GM18499 (cell line): ENCODE measurements at regions not wholly inside any gene's neighbourhood (a gene's known extent, or its start where the extent isn't known, plus 50 kb on each side); places are given as distances from the start of the nearest gene placed in this dataset.
"Not testable (repeated sequence)": the region's sequence is repeated elsewhere in the genome, so short reads cannot be mapped to it uniquely, and the experiment has no call there.

Experiments used
- ATAC-seq: cut with Tn5 transposase; IDR thresholded peaks from one replicate; pipeline ENCODE4 v1.9.1; 2021; ENCODE audit warnings: moderate number of reproducible peaks; ENCODE audit not compliant: insufficient read depth, unreplicated experiment

- not testable (repeated sequence) for ATAC-seq
Measured at GRCh38 chr1:146729642-146730344, 208.3 kb upstream of the NBPF12 start.

GRCh38 chr1:146715054-146715453 is 223.1 kb upstream of the NBPF12 start:
- not testable (repeated sequence) for ATAC-seq

GRCh38 chr1:146710838-146711521 is 227.1 kb upstream of the NBPF12 start:
- ATAC-seq: not testable (repeated sequence)

- not testable (repeated sequence) for ATAC-seq
Measured at GRCh38 chr1:146709302-146709701, 228.8 kb upstream of the NBPF12 start.

- ATAC-seq: not testable (repeated sequence)
Measured at GRCh38 chr1:146704162-146704724, 233.9 kb upstream of the NBPF12 start.

GRCh38 chr1:146701320-146701719 is 236.8 kb upstream of the NBPF12 start:
- ATAC-seq: not testable (repeated sequence)

GRCh38 chr1:146695388-146695787 is 242.7 kb upstream of the NBPF12 start:
- not testable (repeated sequence) for ATAC-seq

- not testable (repeated sequence) for ATAC-seq
Measured at GRCh38 chr1:146691798-146692197, 246.3 kb upstream of the NBPF12 start.

- not testable (repeated sequence) for ATAC-seq
Measured at GRCh38 chr1:146688893-146689292, 249.2 kb upstream of the NBPF12 start.

- ATAC-seq: not testable (repeated sequence)
Measured at GRCh38 chr1:146686777-146687366, 251.3 kb upstream of the NBPF12 start.

GRCh38 chr1:146683126-146683429 is 255.0 kb upstream of the NBPF12 start:
- not testable (repeated sequence) for ATAC-seq

- ATAC-seq: not testable (repeated sequence)
Measured at GRCh38 chr1:146682227-146683125, 255.6 kb upstream of the NBPF12 start.

- not testable (repeated sequence) for ATAC-seq
Measured at GRCh38 chr1:146673729-146674299, 264.3 kb upstream of the NBPF12 start.

GRCh38 chr1:146672608-146673007 is 265.5 kb upstream of the NBPF12 start:
- not testable (repeated sequence) for ATAC-seq

- not testable (repeated sequence) for ATAC-seq
Measured at GRCh38 chr1:146671588-146671987, 266.5 kb upstream of the NBPF12 start.

- ATAC-seq: not testable (repeated sequence)
Measured at GRCh38 chr1:146670832-146671566, 267.1 kb upstream of the NBPF12 start.

GRCh38 chr1:146666275-146666674 is 271.8 kb upstream of the NBPF12 start:
- ATAC-seq: not testable (repeated sequence)

- not testable (repeated sequence) for ATAC-seq
Measured at GRCh38 chr1:146660242-146660641, 277.9 kb upstream of the NBPF12 start.
